ENCODE measurements at regions not wholly inside any gene's neighbourhood (a gene's known extent, or its start where the extent isn't known, plus 50 kb on each side); places are given as distances from the start of the nearest gene placed in this dataset.

- TF ChIP-seq POLR2AphosphoS5 (IDR thresholded peaks at IDR 0.05; ENCODE audit: borderline replicate concordance, low read depth, low read length) (no peak), FOXP2 (optimal IDR thresholded peaks at IDR 0.05; ENCODE audit: control extremely low read depth, extremely low read length, insufficient read depth) (no peak), EZH2 (IDR thresholded peaks at IDR 0.05) (no peak)
Measured at GRCh38 chr2:108139521-108139920, 100.2 kb upstream of the SULT1C3 start.

Data from SK-N-MC (cell line).